H1 (cell line): ENCODE measurements at regions not wholly inside any gene's neighbourhood (a gene's known extent, or its start where the extent isn't known, plus 50 kb on each side); places are given as distances from the start of the nearest gene placed in this dataset.

ENCODE experiments used
- CTCF ChIA-PET: fragments of 300-600 bp; sonication (Branson Sonifier 250); formaldehyde crosslinking; loops from one replicate; lab custom pipeline; 2021; ENCODE audit not compliant: partially characterized antibody; lab: Charles Lee
- POLR2A ChIA-PET: fragments of 300-600 bp; sonication (Branson Sonifier 250); formaldehyde crosslinking; loops from one replicate; lab custom pipeline; 2021; ENCODE audit warnings: inconsistent platforms; ENCODE audit not compliant: partially characterized antibody; lab: Charles Lee
- DNase-seq, 2 experiments: peaks; one replicate each; pipeline versions ENCODE4 v3.0.0 to v3.0.0-alpha.2; 2010 to 2022; ENCODE audit warnings: low spot score in 2 of 2, low read depth in 1 of 2, mixed read lengths in 1 of 2
- FAIRE-seq: peaks from 2 replicates; lab custom pipeline; 2011; peaks lifted over from hg19 to GRCh38; lab: Jason Lieb, UNC
- H2AFZ ChIP-seq: 2 replicates; pipeline ENCODE4 v1.8.1; 2012; ENCODE audit warnings: low read length, inconsistent platforms
- H2AK5ac ChIP-seq: 2 replicates; pipeline ENCODE4 v1.6.1; 2013; ENCODE audit warnings: low read depth, low read length
- H2BK120ac ChIP-seq: replicated peaks from 2 replicates; pipeline ENCODE3; 2013; ENCODE audit warnings: low read depth, low read length, inconsistent platforms
- H2BK12ac ChIP-seq: 2 replicates; pipeline ENCODE4 v1.6.1; 2013; ENCODE audit warnings: low read depth, low read length
- H2BK15ac ChIP-seq: 2 replicates; pipeline ENCODE4 v1.6.1; 2013; ENCODE audit warnings: low read length
- H2BK20ac ChIP-seq: 2 replicates; pipeline ENCODE4 v1.6.1; 2013; ENCODE audit warnings: low read length
- H2BK5ac ChIP-seq: 2 replicates; pipeline ENCODE4 v1.6.1; 2013; ENCODE audit warnings: low read depth, low read length
- H3K14ac ChIP-seq: 2 replicates; pipeline ENCODE4 v1.6.1; 2013; ENCODE audit warnings: inconsistent platforms; ENCODE audit not compliant: insufficient read length
- H3K18ac ChIP-seq: 2 replicates; pipeline ENCODE4 v1.6.1; 2013; ENCODE audit warnings: low read length; ENCODE audit errors: extremely low read depth
- H3K23ac ChIP-seq: 2 replicates; pipeline ENCODE4 v1.6.1; 2013; ENCODE audit warnings: inconsistent platforms; ENCODE audit not compliant: insufficient read length
- H3K23me2 ChIP-seq: 2 replicates; pipeline ENCODE4 v1.6.1; 2013; ENCODE audit warnings: low read depth, low read length
- H3K27ac ChIP-seq: 2 replicates; pipeline ENCODE4 v1.6.1; 2011; ENCODE audit warnings: low read depth, low read length, inconsistent platforms
- H3K27me3 ChIP-seq, 4 experiments: replicated peaks in 1 of 4; 1 replicate in 1 of 4; 2 replicates in 3 of 4; pipeline versions ENCODE4 v1.6.1 to v1.8.1; 2011 to 2013; ENCODE audit warnings: low read length in 3 of 4, mild to moderate bottlenecking in 3 of 4, inconsistent platforms in 2 of 4, mixed read lengths in 2 of 4, moderate library complexity in 1 of 4; ENCODE audit not compliant: control insufficient read depth in 3 of 4, insufficient read depth in 3 of 4; ENCODE audit errors: extremely low read depth in 1 of 4
- H3K36me3 ChIP-seq, 4 experiments: 2 replicates each; pipeline versions ENCODE4 v1.6.1 to v1.8.1; 2011 to 2013; ENCODE audit warnings: mild to moderate bottlenecking in 4 of 4, low read length in 3 of 4, moderate library complexity in 2 of 4, control low read depth in 1 of 4, inconsistent platforms in 1 of 4; ENCODE audit not compliant: insufficient read depth in 4 of 4, control insufficient read depth in 2 of 4
- H3K4ac ChIP-seq: replicated peaks from 2 replicates; pipeline ENCODE3; 2013; ENCODE audit warnings: low read length, low read depth, mixed read lengths, inconsistent platforms; ENCODE audit not compliant: insufficient read length
- H3K4me1 ChIP-seq, 4 experiments: replicated peaks in 1 of 4; 1 replicate in 1 of 4; 2 replicates in 3 of 4; pipeline versions ENCODE4 v1.6.1 to v1.8.1; 2011 to 2013; ENCODE audit warnings: low read length in 3 of 4, inconsistent platforms in 2 of 4, mixed read lengths in 1 of 4; ENCODE audit not compliant: insufficient read depth in 4 of 4, control insufficient read depth in 3 of 4
- H3K4me2 ChIP-seq, 2 experiments: 2 replicates each; pipeline versions ENCODE4 v1.6.1 to v1.8.1; 2011 to 2013; ENCODE audit warnings: low read depth in 2 of 2, low read length in 2 of 2, control low read depth in 1 of 2, inconsistent platforms in 1 of 2, mild to moderate bottlenecking in 1 of 2; ENCODE audit not compliant: insufficient read depth in 1 of 2
- H3K4me3 ChIP-seq, 4 experiments: fragments of 200-600, 300-600 bp in 1 of 4; sonication (generic), shearing (Covaris generic), sonication (Bioruptor Twin) in 1 of 4; 2 replicates each; pipeline versions ENCODE4 v1.5.1 to v1.8.1; 2011 to 2016; ENCODE audit warnings: low read length in 4 of 4, low read depth in 3 of 4, control low read depth in 2 of 4, inconsistent platforms in 2 of 4, mild to moderate bottlenecking in 2 of 4, mixed read lengths in 1 of 4, moderate library complexity in 1 of 4; ENCODE audit not compliant: insufficient read depth in 2 of 4; ENCODE audit errors: extremely low read depth in 1 of 4
- H3K56ac ChIP-seq: replicated peaks from 2 replicates; pipeline ENCODE3; 2013; ENCODE audit warnings: low read depth, mild to moderate bottlenecking, mixed read lengths, low read length, inconsistent platforms; ENCODE audit not compliant: insufficient read length
- H3K79me1 ChIP-seq: 2 replicates; pipeline ENCODE4 v1.6.1; 2013; ENCODE audit warnings: low read depth, low read length, control low read depth
- H3K79me2 ChIP-seq, 2 experiments: 2 replicates each; pipeline versions ENCODE4 v1.6.1 to v1.8.1; 2012 to 2013; ENCODE audit warnings: low read length in 2 of 2, mild to moderate bottlenecking in 2 of 2, inconsistent platforms in 1 of 2; ENCODE audit not compliant: insufficient read depth in 2 of 2, control insufficient read depth in 1 of 2
- H3K9ac ChIP-seq, 4 experiments: replicated peaks in 1 of 4; 1 replicate in 1 of 4; 2 replicates in 3 of 4; pipeline versions ENCODE4 v1.6.1 to v1.8.1; 2011 to 2013; ENCODE audit warnings: low read depth in 3 of 4, low read length in 3 of 4, control low read depth in 2 of 4, mild to moderate bottlenecking in 2 of 4, moderate library complexity in 2 of 4, inconsistent platforms in 1 of 4; ENCODE audit errors: extremely low read depth in 1 of 4
- H3K9me3 ChIP-seq, 2 experiments: 2 replicates each; pipeline versions ENCODE4 v1.6.1 to v1.8.1; 2012 to 2013; ENCODE audit warnings: mild to moderate bottlenecking in 2 of 2, moderate library complexity in 2 of 2, control low read depth in 1 of 2, inconsistent platforms in 1 of 2, low read depth in 1 of 2, low read length in 1 of 2, mixed read lengths in 1 of 2; ENCODE audit not compliant: insufficient read depth in 2 of 2
- H4K20me1 ChIP-seq, 2 experiments: replicated peaks in 1 of 2; 2 replicates each; pipeline versions ENCODE3 to v1.8.1; 2011 to 2013; ENCODE audit warnings: inconsistent platforms in 2 of 2, low read length in 2 of 2, mild to moderate bottlenecking in 1 of 2; ENCODE audit not compliant: insufficient read depth in 2 of 2, control insufficient read depth in 1 of 2
- H4K5ac ChIP-seq: 2 replicates; pipeline ENCODE4 v1.6.1; 2013; ENCODE audit warnings: low read length, low read depth, mixed read lengths, inconsistent platforms; ENCODE audit not compliant: insufficient read length
- H4K8ac ChIP-seq: 2 replicates; pipeline ENCODE4 v1.8.0; 2013; ENCODE audit warnings: mild to moderate bottlenecking, moderate library complexity, low read length, inconsistent platforms; ENCODE audit not compliant: insufficient read depth; ENCODE audit errors: extremely low read depth
- H4K91ac ChIP-seq: replicated peaks from 2 replicates; pipeline ENCODE3; 2013; ENCODE audit warnings: low read length, mixed read lengths, inconsistent platforms; ENCODE audit not compliant: insufficient read length
- BCL11A ChIP-seq, 2 experiments: IDR thresholded peaks; one replicate each; pipeline ENCODE4 v1.6.1; 2011; ENCODE audit warnings: low read depth in 2 of 2, low read length in 2 of 2, mild to moderate bottlenecking in 2 of 2
- CHD2 ChIP-seq: IDR thresholded peaks from 2 replicates; pipeline ENCODE4 v1.6.1; 2012; ENCODE audit warnings: low read length, improper control_type of control experiment
- EGR1 ChIP-seq: IDR thresholded peaks from 2 replicates; pipeline ENCODE4 v1.6.1; 2011; ENCODE audit warnings: low read depth, low read length, borderline replicate concordance
- EP300 ChIP-seq, 2 experiments: IDR thresholded peaks; 1 replicate in 1 of 2; 2 replicates in 1 of 2; pipeline ENCODE4 v1.6.1; 2011 to 2012; ENCODE audit warnings: low read depth in 2 of 2, low read length in 2 of 2, mild to moderate bottlenecking in 2 of 2, borderline replicate concordance in 1 of 2, inconsistent platforms in 1 of 2, moderate library complexity in 1 of 2
- GABPA ChIP-seq: IDR thresholded peaks from 2 replicates; pipeline ENCODE4 v1.6.1; 2011; ENCODE audit warnings: mild to moderate bottlenecking, low read length, moderate library complexity, borderline replicate concordance; ENCODE audit not compliant: insufficient read depth
- PHF8 ChIP-seq: fragments of 200-600 bp; sonication (generic); conservative IDR thresholded peaks from 2 replicates; pipeline ENCODE4 v1.7.1; 2012; ENCODE audit warnings: low read depth, mild to moderate bottlenecking, inconsistent platforms, low read length, moderate library complexity
- SIN3A ChIP-seq, 2 experiments: IDR thresholded peaks in 1 of 2; conservative IDR thresholded peaks in 1 of 2; 2 replicates each; pipeline ENCODE4 v1.6.1; 2011 to 2012; ENCODE audit warnings: low read length in 2 of 2, improper control_type of control experiment in 1 of 2, low read depth in 1 of 2, mild to moderate bottlenecking in 1 of 2
- SIX5 ChIP-seq: IDR thresholded peaks from 2 replicates; pipeline ENCODE4 v1.6.1; 2011; ENCODE audit warnings: mild to moderate bottlenecking, low read depth, low read length
- SUZ12 ChIP-seq: fragments of 200-600 bp; sonication (generic); IDR thresholded peaks from 2 replicates; pipeline ENCODE4 v1.6.1; 2012; ENCODE audit warnings: mild to moderate bottlenecking, inconsistent platforms, low read length, moderate library complexity, mixed read lengths
- TBP ChIP-seq: IDR thresholded peaks from 2 replicates; pipeline ENCODE4 v1.6.1; 2011; ENCODE audit warnings: low read depth, low read length, improper control_type of control experiment
- TEAD4 ChIP-seq: IDR thresholded peaks from 2 replicates; pipeline ENCODE4 v1.6.1; 2012; ENCODE audit warnings: low read depth, low read length, inconsistent platforms, mixed read lengths
- ZNF274 ChIP-seq: IDR thresholded peaks from 2 replicates; pipeline ENCODE4 v1.7.0; 2012; ENCODE audit warnings: low read length, borderline replicate concordance; ENCODE audit errors: extremely low read depth
- WGBS, 2 experiments: shearing (Covaris generic) in 1 of 2; methylation state at CpG; one replicate each; pipeline versions ENCODE4 v1.1.6 to v1.1.7; 2013 to 2015; ENCODE audit warnings: low lambda C conversion rate in 2 of 2, mixed read lengths in 2 of 2, inconsistent platforms in 1 of 2, low coverage in 1 of 2, missing lambda C conversion rate in 1 of 2; ENCODE audit not compliant: insufficient replicate concordance in 2 of 2, insufficient coverage in 1 of 2, insufficient read length in 1 of 2; ENCODE audit errors: extremely low coverage in 1 of 2, missing lambda C conversion rate in 1 of 2; 5-methylcytosine and 5-hydroxymethylcytosine counted together

DNA sequence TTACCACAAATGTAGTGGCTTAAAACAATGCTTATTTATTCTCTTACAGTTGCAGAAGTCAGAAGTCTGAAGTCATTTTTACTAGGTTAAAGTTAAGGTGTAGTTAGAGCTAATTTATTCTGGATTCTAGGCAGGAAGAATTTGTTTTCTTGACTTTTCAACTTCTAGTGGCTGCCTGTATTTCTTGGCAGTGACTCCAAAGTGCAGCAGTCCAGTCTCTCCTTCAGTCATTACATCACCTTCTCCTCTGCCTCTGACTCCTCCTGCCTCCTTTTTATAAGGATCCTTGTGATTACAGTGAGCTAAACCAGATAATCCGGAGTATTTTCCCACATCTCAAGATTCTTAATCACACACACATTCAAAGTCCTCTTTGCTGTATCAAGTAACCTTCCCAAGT lies 581.4 kb downstream of the KCNA4 start:
- H3K4ac ChIP-seq, result no peak overlapping the region
- no peak overlapping the region for H3K23ac ChIP-seq
- no peak overlapping the region for H3K4me3 ChIP-seq
- no peak overlapping the region for H3K18ac ChIP-seq
- no peak overlapping the region for H2BK20ac ChIP-seq
- no peaks in the 10 kb centered on the region for H3K79me1 ChIP-seq
- no peaks in the 10 kb centered on the region for H3K36me3 ChIP-seq
- no peak overlapping the region for H3K4me2 ChIP-seq
- no peak overlapping the region for H2BK15ac ChIP-seq
- no peak overlapping the region for H3K9ac ChIP-seq
- H3K4me1 ChIP-seq, result no peaks in the 10 kb centered on the region
- H3K14ac ChIP-seq, result no peak overlapping the region
- H4K20me1 ChIP-seq, result no peaks in the 10 kb centered on the region
- 82% methylated on average over 1 of the region's 1 CpG; no CpG with 5 or more reads in 1 of the 2 experiments for WGBS, 2 experiments
- H3K9me3 ChIP-seq, result peaks cover 6 to 7% of the 10 kb centered on the region in 2 experiments; a peak in 3 of 4 replicates
- TF ChIP-seq TBP (no peak), CHD2 (no peak), SUZ12 (no peak), ZNF274 (no peak), EGR1 (no peak), SIX5 (no peak), SIN3A (conservative IDR thresholded peaks at IDR 0.05 in 1 of 2, IDR thresholded peaks at IDR 0.05 in 1 of 2; ENCODE audit: low read depth in 1 of 2, low read length in 2 of 2) (no peak), EP300 (IDR thresholded peaks at IDR 0.05; ENCODE audit: borderline replicate concordance in 1 of 2, low read depth in 2 of 2, low read length in 2 of 2) (no peak), GABPA (no peak), TEAD4 (no peak), BCL11A (IDR thresholded peaks at IDR 0.05; ENCODE audit: low read depth in 2 of 2, low read length in 2 of 2) (no peak), PHF8 (no peak)
- no peak overlapping the region for H2AFZ ChIP-seq
- H3K23me2 ChIP-seq, result no peaks in the 10 kb centered on the region
- no peak overlapping the region for H2BK12ac ChIP-seq
- no peaks in the 10 kb centered on the region for H3K79me2 ChIP-seq
- H2BK5ac ChIP-seq, result no peak overlapping the region
- FAIRE-seq, result no peak
- no peak overlapping the region for H2BK120ac ChIP-seq
- no peak for DNase-seq
- H4K8ac ChIP-seq, result no peak overlapping the region
- no peak overlapping the region for H4K91ac ChIP-seq
- ChIA-PET CTCF (no interaction called here), POLR2A (no interaction called here)
- H3K27me3 ChIP-seq, result no peaks in the 10 kb centered on the region
- no peak overlapping the region for H3K27ac ChIP-seq
- no peak overlapping the region for H3K56ac ChIP-seq
- H2AK5ac ChIP-seq, result no peak overlapping the region
- no peak overlapping the region for H4K5ac ChIP-seq
